ENCODE measurements at regions not wholly inside any gene's neighbourhood (a gene's known extent, or its start where the extent isn't known, plus 50 kb on each side); places are given as distances from the start of the nearest gene placed in this dataset.

DNA sequence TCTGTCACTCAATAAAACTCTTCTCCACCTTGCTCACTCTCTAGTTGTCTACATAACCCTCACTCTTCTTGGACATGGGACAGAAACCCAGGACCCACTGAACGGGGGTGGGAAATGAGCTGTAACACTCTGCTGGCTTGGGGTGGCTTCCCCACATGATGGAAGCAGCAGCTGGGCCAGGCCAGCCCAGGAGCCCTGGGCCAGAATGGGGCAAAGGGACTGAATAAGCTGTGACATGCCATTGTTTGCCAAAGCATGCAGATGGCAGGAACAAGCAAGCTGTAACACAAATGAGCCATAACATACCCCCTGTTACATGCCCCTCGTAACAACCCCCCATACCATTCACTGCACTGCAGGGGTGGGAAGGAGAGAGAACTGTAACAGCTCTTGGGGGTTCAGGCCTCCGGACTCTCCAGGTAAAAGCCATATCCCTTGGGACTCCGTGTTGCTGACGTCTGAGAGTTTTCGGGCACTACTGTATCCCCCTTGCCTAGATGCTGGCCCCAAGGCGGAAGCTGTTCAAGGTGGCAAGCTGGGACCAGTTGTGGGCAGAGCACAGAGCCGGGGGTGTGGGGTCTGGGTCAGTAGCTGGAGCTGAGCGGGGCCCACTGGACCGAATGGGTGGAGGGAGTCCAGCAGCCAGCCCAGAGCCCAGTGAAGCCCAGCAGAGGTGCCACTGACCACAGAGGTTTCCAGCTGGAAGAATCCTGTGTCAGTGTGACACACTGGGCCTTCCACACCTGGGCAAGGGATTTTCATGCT, 56.1 kb upstream of the DMRTB1 start:
- ChIA-PET POLR2A (no interaction called here), CTCF (interaction anchor here (1.0 to 3.0 kb wide), 3 partner anchors 10 to 125 kb away, joined by 6 to 20 read pairs (median 14); no protein-coding TSS in a partner anchor)
- H3K27me3 Mint-ChIP-seq = peaks cover 8% of the 10 kb centered on the region
- no peak overlapping the region for H3K4me3 Mint-ChIP-seq
- H3K9me3 Mint-ChIP-seq = no peaks in the 10 kb centered on the region
- no peak overlapping the region for H3K27ac Mint-ChIP-seq
- H3K36me3 Mint-ChIP-seq (ENCODE audit: low read depth) = no peaks in the 10 kb centered on the region
- H3K4me1 Mint-ChIP-seq = no peaks in the 10 kb centered on the region
- no peak for DNase-seq

DNA sequence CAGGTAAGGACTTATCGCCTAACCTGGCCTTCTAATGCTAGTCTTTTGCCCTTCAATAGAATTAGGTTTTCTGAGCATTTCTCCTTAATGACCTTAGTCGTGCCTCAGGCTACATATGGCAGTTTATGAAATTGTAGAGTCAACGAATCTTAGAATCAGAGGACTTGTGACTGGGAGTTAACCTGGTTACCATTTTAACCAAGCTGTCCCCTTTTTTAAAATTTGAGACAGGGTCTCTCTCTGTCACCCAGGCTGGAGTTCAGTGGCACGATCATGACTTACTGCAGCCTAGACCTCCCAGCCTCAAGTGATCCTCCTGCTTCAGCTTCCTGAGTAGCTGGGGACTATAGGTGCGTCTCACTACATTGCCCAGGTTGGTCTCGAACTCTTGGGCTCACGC, 53.5 kb upstream of the DMRTB1 start:
- H3K9me3 Mint-ChIP-seq = no peaks in the 10 kb centered on the region
- no peak overlapping the region for H3K4me3 Mint-ChIP-seq
- no peaks in the 10 kb centered on the region for H3K36me3 Mint-ChIP-seq (ENCODE audit: low read depth)
- CTCF ChIA-PET = interaction anchor here (2.4 kb wide), 1 partner anchor 12 kb away, joined by 6 read pairs; no protein-coding TSS in a partner anchor
- DNase-seq = no peak
- H3K27me3 Mint-ChIP-seq = peaks cover 8% of the 10 kb centered on the region
- H3K27ac Mint-ChIP-seq = no peak overlapping the region
- peaks cover 7% of the 10 kb centered on the region for H3K4me1 Mint-ChIP-seq
- POLR2A ChIA-PET = no interaction called here

DNA sequence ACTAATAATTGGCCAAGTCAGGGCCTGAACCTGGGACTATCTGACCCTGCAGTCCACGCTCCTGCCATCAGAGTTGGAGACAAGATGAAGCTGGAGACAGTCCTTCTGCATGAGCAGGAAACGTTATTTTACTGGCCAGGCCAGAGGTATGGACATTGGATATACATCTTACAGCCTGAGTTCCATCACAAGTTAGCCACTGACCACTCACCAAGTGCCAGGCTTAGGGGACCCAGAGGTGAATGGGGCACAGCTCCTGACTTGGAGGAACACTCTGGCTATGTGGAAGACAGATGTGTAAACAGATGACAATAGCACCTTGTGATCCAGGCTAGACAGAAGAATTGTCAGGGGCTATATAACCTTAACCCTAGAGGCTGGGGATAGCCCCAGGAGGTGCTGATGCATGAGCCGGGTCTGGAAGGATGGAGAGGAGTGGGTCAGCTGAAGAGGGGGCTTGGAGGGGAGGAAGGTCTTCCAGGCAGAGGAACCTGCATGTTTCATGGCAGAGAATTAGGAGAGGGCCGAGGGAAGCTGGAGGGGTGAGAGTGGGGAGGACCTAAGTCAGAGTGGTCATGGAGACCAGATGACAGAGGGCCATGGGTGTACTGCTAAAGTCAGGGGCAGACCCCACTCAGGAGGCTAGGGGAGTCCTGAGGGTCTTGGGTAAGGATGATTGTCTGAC, 52.5 kb upstream of the DMRTB1 start:
- H3K36me3 Mint-ChIP-seq (ENCODE audit: low read depth) = no peaks in the 10 kb centered on the region
- H3K4me3 Mint-ChIP-seq = no peak overlapping the region
- CTCF ChIA-PET = interaction anchor here (1.6 to 2.4 kb wide), 2 partner anchors 13 to 17 kb away, joined by 5 to 6 read pairs; no protein-coding TSS in a partner anchor
- H3K27ac Mint-ChIP-seq = no peak overlapping the region
- no peak for DNase-seq
- peaks cover 3% of the 10 kb centered on the region for H3K27me3 Mint-ChIP-seq
- peaks cover 12% of the 10 kb centered on the region for H3K4me1 Mint-ChIP-seq
- POLR2A ChIA-PET = no interaction called here
- H3K9me3 Mint-ChIP-seq = no peaks in the 10 kb centered on the region

DNA sequence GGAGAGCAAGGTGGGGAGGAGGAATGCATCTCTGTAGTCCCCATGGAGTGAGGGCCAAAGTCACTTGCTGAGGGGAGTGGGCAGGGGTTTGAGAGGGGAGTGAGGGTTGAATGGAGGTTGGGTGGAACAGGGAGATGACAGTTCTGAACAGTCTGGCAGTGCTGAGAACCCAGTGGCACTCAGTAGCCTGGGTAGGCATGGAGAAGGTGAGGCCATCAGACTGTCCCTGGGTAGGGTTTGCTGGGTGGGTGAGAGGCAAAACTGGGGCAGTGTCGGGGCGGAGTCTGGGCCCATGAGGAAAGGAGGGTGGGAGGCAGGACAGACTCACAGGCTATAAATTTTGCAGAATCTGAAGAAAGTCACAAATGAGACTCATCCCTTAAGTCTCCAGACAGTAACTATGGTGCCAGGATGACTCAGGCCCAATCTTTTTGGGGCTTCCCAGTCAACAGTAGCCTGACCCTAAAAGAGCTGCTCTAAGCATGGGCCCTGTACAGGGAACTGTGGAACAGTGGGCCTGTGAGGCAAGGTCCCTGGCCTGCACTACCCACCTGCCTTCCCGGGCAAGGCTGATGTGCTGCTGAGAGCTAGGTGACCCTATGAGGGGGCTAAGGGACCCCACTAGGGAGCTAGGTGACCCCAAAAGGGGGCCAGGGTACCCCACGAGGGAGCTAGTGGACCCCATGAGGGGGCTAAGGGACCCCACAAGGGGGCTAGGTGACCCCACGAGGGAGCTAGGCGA, 51.0 kb upstream of the DMRTB1 start:
- H3K27me3 Mint-ChIP-seq = peaks cover 3% of the 10 kb centered on the region
- CTCF ChIA-PET = interaction anchor here (0.7 to 1.6 kb wide), 5 partner anchors 14 to 186 kb away, joined by 3 to 10 read pairs (median 5); no protein-coding TSS in a partner anchor
- no peaks in the 10 kb centered on the region for H3K36me3 Mint-ChIP-seq (ENCODE audit: low read depth)
- no peak for DNase-seq
- H3K27ac Mint-ChIP-seq = no peak overlapping the region
- POLR2A ChIA-PET = no interaction called here
- H3K9me3 Mint-ChIP-seq = no peaks in the 10 kb centered on the region
- no peak overlapping the region for H3K4me3 Mint-ChIP-seq
- H3K4me1 Mint-ChIP-seq = peaks cover 27% of the 10 kb centered on the region

DNA sequence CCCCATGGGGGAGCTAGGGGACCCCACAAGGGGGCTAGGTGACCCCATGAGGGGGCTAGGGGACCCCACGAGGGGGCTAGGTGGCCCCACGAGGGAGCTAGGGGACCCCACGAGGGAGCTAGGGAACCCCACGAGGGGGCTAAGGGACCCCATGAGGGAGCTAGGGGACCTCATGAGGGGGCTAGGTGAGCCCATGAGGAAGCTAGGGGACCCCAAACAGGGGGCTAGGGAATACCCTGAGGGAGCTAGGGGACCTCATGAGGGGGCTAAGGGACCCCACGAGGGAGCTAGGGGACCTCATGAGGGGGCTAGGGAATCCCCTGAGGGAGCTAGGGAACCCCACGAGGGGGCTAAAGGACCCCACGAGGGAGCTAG, 50.5 kb upstream of the DMRTB1 start:
- Mint-ChIP-seq H3K4me1 (peaks cover 33% of the 10 kb centered on the region), H3K27ac (no peak overlapping the region), H3K27me3 (peaks cover 3% of the 10 kb centered on the region), H3K4me3 (no peak overlapping the region), H3K9me3 (no peaks in the 10 kb centered on the region), H3K36me3 (ENCODE audit: low read depth) (no peaks in the 10 kb centered on the region)
- CTCF ChIA-PET = interaction anchor here (0.7 to 1.1 kb wide), 3 partner anchors 14 to 36 kb away, joined by 3 to 10 read pairs (median 5); no protein-coding TSS in a partner anchor
- no peak for DNase-seq
- POLR2A ChIA-PET = no interaction called here

DNA sequence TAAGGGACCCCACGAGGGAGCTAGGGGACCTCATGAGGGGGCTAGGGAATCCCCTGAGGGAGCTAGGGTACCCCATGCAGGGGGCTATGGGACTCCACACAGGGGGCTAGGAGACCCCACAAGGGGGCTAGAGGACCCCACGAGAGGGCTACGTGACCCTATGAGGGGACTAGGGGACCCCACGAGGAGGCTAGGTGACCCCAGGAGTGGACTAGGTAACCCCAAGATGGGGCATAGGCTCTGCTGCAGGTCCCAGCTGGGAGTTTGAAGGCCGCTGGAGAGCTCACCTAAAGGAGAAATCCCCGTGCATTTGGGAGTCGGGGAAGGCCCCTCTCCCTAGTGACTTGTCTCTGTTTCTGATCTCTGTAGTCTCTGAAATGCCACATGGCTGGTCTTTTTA, 50.0 kb upstream of the DMRTB1 start:
- H3K4me3 Mint-ChIP-seq = no peak overlapping the region
- no peaks in the 10 kb centered on the region for H3K9me3 Mint-ChIP-seq
- ChIA-PET CTCF (interaction anchor here (1.1 kb wide), 1 partner anchor 16 kb away, joined by 10 read pairs; no protein-coding TSS in a partner anchor), POLR2A (no interaction called here)
- H3K27me3 Mint-ChIP-seq = peaks cover under 1% of the 10 kb centered on the region
- no peak for DNase-seq
- H3K36me3 Mint-ChIP-seq (ENCODE audit: low read depth) = no peaks in the 10 kb centered on the region
- H3K27ac Mint-ChIP-seq = no peak overlapping the region
- peaks cover 38% of the 10 kb centered on the region for H3K4me1 Mint-ChIP-seq
